ENCODE measurements at regions not wholly inside any gene's neighbourhood (a gene's known extent, or its start where the extent isn't known, plus 50 kb on each side); places are given as distances from the start of the nearest gene placed in this dataset.
"Not testable (repeated sequence)": the region's sequence is repeated elsewhere in the genome, so short reads cannot be mapped to it uniquely, and the experiment has no call there.

GRCh38 chr1:41975850-41976569, 57.3 kb upstream of the HIVEP3 start:
- Histone ChIP-seq H3K9me3 (no peaks in the 10 kb centered on the region), H3K4me2 (no peak overlapping the region), H3K36me3 (replicated peaks in 1 of 2; ENCODE audit: control insufficient read depth in 1 of 2, insufficient read depth in 2 of 2, low read length in 1 of 2) (no peaks in the 10 kb centered on the region), H3K4me1 (ENCODE audit: control insufficient read depth in 1 of 2, insufficient read depth in 2 of 2, low read depth in 1 of 2, low read length in 1 of 2) (peaks cover 0 to 14% of the 10 kb centered on the region in 2 experiments; a peak in 2 of 4 replicates), H3K9me2 (no peaks in the 10 kb centered on the region), H4K20me1 (ENCODE audit: insufficient read depth) (no peaks in the 10 kb centered on the region), H3K4me3 (ENCODE audit: low read depth in 2 of 2, low read length in 1 of 2) (no peak overlapping the region), H2AFZ (ENCODE audit: low read depth) (no peak overlapping the region), H3K79me2 (ENCODE audit: insufficient read depth) (no peaks in the 10 kb centered on the region), H3F3A (replicated peaks; ENCODE audit: insufficient read depth) (no peaks in the 10 kb centered on the region), H3K9ac (no peak overlapping the region), H3K27me3 (ENCODE audit: insufficient read depth) (no peaks in the 10 kb centered on the region), H3K27ac (ENCODE audit: low read depth in 2 of 2, low read length in 1 of 2) (no peak overlapping the region)
- no peak for DNase-seq
- POLR2A ChIA-PET, result interaction anchor here (0.6 kb wide), 1 partner anchor 29 kb away, joined by 3 read pairs; no protein-coding TSS in a partner anchor
- no peak for TF ChIP-seq FOXM1 (IDR thresholded peaks at IDR 0.05; ENCODE audit: low read depth)
- 89% methylated on average over 12 of the region's 12 CpGs for WGBS (ENCODE audit: low lambda C conversion rate)
- CTCF ChIA-PET, result no interaction called here

GRCh38 chr1:41975121-41975520, 56.4 kb upstream of the HIVEP3 start:
- ChIA-PET CTCF (no interaction called here), POLR2A (interaction anchor here (0.6 to 1.0 kb wide), 2 partner anchors 12 to 29 kb away, joined by 3 read pairs; no protein-coding TSS in a partner anchor)
- Histone ChIP-seq H3K9me3 (no peaks in the 10 kb centered on the region), H3K4me1 (ENCODE audit: control insufficient read depth in 1 of 2, insufficient read depth in 2 of 2, low read depth in 1 of 2, low read length in 1 of 2) (peaks cover 0 to 14% of the 10 kb centered on the region in 2 experiments; a peak in 2 of 4 replicates), H3K4me3 (ENCODE audit: low read depth in 2 of 2, low read length in 1 of 2) (no peak overlapping the region), H3K9ac (no peak overlapping the region), H4K20me1 (ENCODE audit: insufficient read depth) (no peaks in the 10 kb centered on the region), H3K4me2 (no peak overlapping the region), H3F3A (replicated peaks; ENCODE audit: insufficient read depth) (no peaks in the 10 kb centered on the region), H3K27ac (ENCODE audit: low read depth in 2 of 2, low read length in 1 of 2) (no peak overlapping the region), H3K36me3 (replicated peaks in 1 of 2; ENCODE audit: control insufficient read depth in 1 of 2, insufficient read depth in 2 of 2, low read length in 1 of 2) (no peaks in the 10 kb centered on the region), H3K9me2 (no peaks in the 10 kb centered on the region), H3K27me3 (ENCODE audit: insufficient read depth) (no peaks in the 10 kb centered on the region), H2AFZ (ENCODE audit: low read depth) (no peak overlapping the region), H3K79me2 (ENCODE audit: insufficient read depth) (no peaks in the 10 kb centered on the region)
- TF ChIP-seq NFIC (IDR thresholded peaks at IDR 0.05; ENCODE audit: borderline replicate concordance), result no peak
- peak; percentile 34; the same call in 1 of the 2 replicates for TF ChIP-seq RCOR1 (IDR thresholded peaks at IDR 0.05; ENCODE audit: low read length)
- TF ChIP-seq GATA2 (CRISPR knock-in tag; IDR thresholded peaks at IDR 0.05), result peak; percentile 41
- DNase-seq, result peak; percentile 41

- POLR2A ChIA-PET, H3K9ac ChIP-seq, CTCF ChIA-PET: not testable (repeated sequence)
These were observed 49.8 kb upstream of the HIVEP3 start for GRCh38 chr1:41968557-41968956.

More at GRCh38 chr1:41968557-41968956, 49.8 kb upstream of the HIVEP3 start:
- not testable (repeated sequence) for H3K27me3 ChIP-seq (ENCODE audit: insufficient read depth); H3K4me2 ChIP-seq; H4K20me1 ChIP-seq (ENCODE audit: insufficient read depth); H3K4me3 ChIP-seq (ENCODE audit: low read depth in 2 of 2, low read length in 1 of 2); H3K4me1 ChIP-seq (ENCODE audit: control insufficient read depth in 1 of 2, insufficient read depth in 2 of 2, low read depth in 1 of 2, low read length in 1 of 2); H2AFZ ChIP-seq (ENCODE audit: low read depth); H3K36me3 ChIP-seq (replicated peaks in 1 of 2; ENCODE audit: control insufficient read depth in 1 of 2, insufficient read depth in 2 of 2, low read length in 1 of 2); H3K9me3 ChIP-seq; H3K79me2 ChIP-seq (ENCODE audit: insufficient read depth); DNase-seq; H3F3A ChIP-seq (replicated peaks; ENCODE audit: insufficient read depth); H3K9me2 ChIP-seq; H3K27ac ChIP-seq (ENCODE audit: low read depth in 2 of 2, low read length in 1 of 2)
